ENCODE measurements at regions not wholly inside any gene's neighbourhood (a gene's known extent, or its start where the extent isn't known, plus 50 kb on each side); places are given as distances from the start of the nearest gene placed in this dataset.

- Histone ChIP-seq H3K56ac (replicated peaks; ENCODE audit: insufficient read length, low read depth, low read length) (no peak overlapping the region), H4K5ac (ENCODE audit: insufficient read length, low read depth, low read length) (no peak overlapping the region), H2BK120ac (replicated peaks; ENCODE audit: low read depth, low read length) (no peak overlapping the region), H3K9ac (replicated peaks in 1 of 4; ENCODE audit: extremely low read depth in 1 of 4, low read depth in 3 of 4, low read length in 3 of 4) (no peak overlapping the region), H3K27ac (ENCODE audit: low read depth, low read length) (no peak overlapping the region), H2AK5ac (ENCODE audit: low read depth, low read length) (peak overlapping the region; percentile 4; the same call in 1 of the 2 replicates), H2BK15ac (ENCODE audit: low read length) (0 out of 2 replicates have a peak overlapping the region, but pooled peaks have one; percentile 1), H3K23me2 (ENCODE audit: low read depth, low read length) (no peaks in the 10 kb centered on the region), H3K9me3 (ENCODE audit: insufficient read depth in 2 of 2, low read depth in 1 of 2, low read length in 1 of 2) (no peaks in the 10 kb centered on the region), H3K4me3 (ENCODE audit: extremely low read depth in 1 of 4, insufficient read depth in 2 of 4, low read depth in 3 of 4, low read length in 4 of 4) (no peak overlapping the region), H3K18ac (ENCODE audit: extremely low read depth, low read length) (no peak overlapping the region), H4K91ac (replicated peaks; ENCODE audit: insufficient read length, low read length) (no peak overlapping the region), H3K4ac (replicated peaks; ENCODE audit: insufficient read length, low read depth, low read length) (no peak overlapping the region), H3K4me1 (replicated peaks in 1 of 4; ENCODE audit: control insufficient read depth in 3 of 4, insufficient read depth in 4 of 4, low read length in 3 of 4) (peaks cover 0 to 9% (median 5%) of the 10 kb centered on the region in 4 experiments; a peak in 5 of 7 replicates), H3K36me3 (ENCODE audit: control insufficient read depth in 2 of 4, insufficient read depth in 4 of 4, low read length in 3 of 4) (no peaks in the 10 kb centered on the region), H3K23ac (ENCODE audit: insufficient read length) (no peak overlapping the region), H4K8ac (ENCODE audit: extremely low read depth, insufficient read depth, low read length) (no peak overlapping the region), H3K14ac (ENCODE audit: insufficient read length) (no peak overlapping the region), H2BK12ac (ENCODE audit: low read depth, low read length) (0 out of 2 replicates have a peak overlapping the region, but pooled peaks have one; percentile 27), H2BK5ac (ENCODE audit: low read depth, low read length) (no peak overlapping the region), H3K4me2 (ENCODE audit: insufficient read depth in 1 of 2, low read depth in 2 of 2, low read length in 2 of 2) (no peak overlapping the region), H3K79me1 (ENCODE audit: low read depth, low read length) (no peaks in the 10 kb centered on the region), H4K20me1 (replicated peaks in 1 of 2; ENCODE audit: control insufficient read depth in 1 of 2, insufficient read depth in 2 of 2, low read length in 2 of 2) (peaks cover 0 to 2% of the 10 kb centered on the region in 2 experiments), H3K27me3 (replicated peaks in 1 of 4; ENCODE audit: control insufficient read depth in 3 of 4, extremely low read depth in 1 of 4, insufficient read depth in 3 of 4, low read length in 3 of 4) (no peaks in the 10 kb centered on the region), H2BK20ac (ENCODE audit: low read length) (no peak overlapping the region), H2AFZ (ENCODE audit: low read length) (no peak overlapping the region), H3K79me2 (ENCODE audit: control insufficient read depth in 1 of 2, insufficient read depth in 2 of 2, low read length in 2 of 2) (no peaks in the 10 kb centered on the region)
- peak in 1 of 2 experiments; percentile 35 for DNase-seq (ENCODE audit: low read depth in 1 of 2, low spot score in 2 of 2)
- 87% methylated on average over 11 of the region's 11 CpGs; no CpG with 5 or more reads in 1 of the 2 experiments for WGBS, 2 experiments (ENCODE audit: extremely low coverage in 1 of 2, insufficient coverage in 1 of 2, insufficient read length in 1 of 2, insufficient replicate concordance in 2 of 2, low coverage in 1 of 2, low lambda C conversion rate in 2 of 2, missing lambda C conversion rate in 1 of 2)
- ChIA-PET POLR2A (ENCODE audit: partially characterized antibody) (interaction anchor here (1.1 kb wide), 2 partner anchors 23 to 109 kb away, joined by 3 read pairs; no protein-coding TSS in a partner anchor), CTCF (ENCODE audit: partially characterized antibody) (interaction anchor here (0.8 to 3.5 kb wide), 10 partner anchors 12 to 292 kb away, joined by 3 to 27 read pairs (median 3); no protein-coding TSS in a partner anchor)
- FAIRE-seq: no peak
- TF ChIP-seq FOSL1 (IDR thresholded peaks at IDR 0.05; ENCODE audit: insufficient read depth, low read depth, low read length) (no peak), CBX8 (IDR thresholded peaks at IDR 0.05; ENCODE audit: borderline replicate concordance, low read depth, low read length) (no peak), JUN (IDR thresholded peaks at IDR 0.05; ENCODE audit: low read depth, low read length) (no peak), CBX5 (IDR thresholded peaks at IDR 0.05; ENCODE audit: low read depth, low read length) (no peak), RFX5 (IDR thresholded peaks at IDR 0.05; ENCODE audit: borderline replicate concordance, low read depth, low read length) (no peak), POU5F1 (IDR thresholded peaks at IDR 0.05; ENCODE audit: low read depth, low read length) (no peak)
These were observed 178.5 kb downstream of the SMAD6 start for GRCh38 chr15:66880380-66881155.
